ENCODE measurements at regions not wholly inside any gene's neighbourhood (a gene's known extent, or its start where the extent isn't known, plus 50 kb on each side); places are given as distances from the start of the nearest gene placed in this dataset.

- Histone ChIP-seq H3F3A (ENCODE audit: low read length, unreplicated experiment) (no peaks in the 10 kb centered on the region), H3K4me3 (ENCODE audit: low read length) (no peak overlapping the region), H3K36me3 (ENCODE audit: low read depth, low read length) (no peaks in the 10 kb centered on the region), H3K9me3 (ENCODE audit: low read length) (no peaks in the 10 kb centered on the region), H2AFZ (ENCODE audit: low read length) (no peak overlapping the region), H3K9me2 (replicated peaks; ENCODE audit: low read length) (no peaks in the 10 kb centered on the region), H4K20me1 (ENCODE audit: low read length) (no peaks in the 10 kb centered on the region), H3K79me2 (ENCODE audit: low read length) (no peaks in the 10 kb centered on the region), H3K27ac (ENCODE audit: low read length) (no peak overlapping the region), H3K9ac (ENCODE audit: low read length) (no peak overlapping the region), H3K4me2 (ENCODE audit: low read length) (no peak overlapping the region), H3K27me3 (ENCODE audit: low read length) (peaks cover 56% of the 10 kb centered on the region), H3K4me1 (ENCODE audit: insufficient read depth, low read length) (peaks cover 9% of the 10 kb centered on the region)
- DNase-seq, result no peak
- intact Hi-C loops (cut with micrococcal nuclease), result no loop called here
- no TSS peak for BruUV-seq (replicated peaks)
- POLR2A ChIA-PET (ENCODE audit: unreplicated experiment), result no interaction called here
- CTCF ChIA-PET, result no interaction called here
- no peak for ATAC-seq
- TF ChIP-seq CTCF (conservative IDR thresholded peaks at IDR 0.05; ENCODE audit: low read depth, low read length), result no peak
- TF ChIP-seq EZH2phosphoT487 (IDR thresholded peaks at IDR 0.05; ENCODE audit: borderline replicate concordance, low read length), result no peak
- no peak for TF ChIP-seq EZH2 (IDR thresholded peaks at IDR 0.05; ENCODE audit: low read length, unreplicated experiment)
Measured at GRCh38 chr20:51158226-51158625, 135.3 kb upstream of the KCNG1 start.

- Histone ChIP-seq H3K9ac (ENCODE audit: low read length) (no peak overlapping the region), H2AFZ (ENCODE audit: low read length) (no peak overlapping the region), H4K20me1 (ENCODE audit: low read length) (no peaks in the 10 kb centered on the region), H3F3A (ENCODE audit: low read length, unreplicated experiment) (no peaks in the 10 kb centered on the region), H3K9me3 (ENCODE audit: low read length) (no peaks in the 10 kb centered on the region), H3K9me2 (replicated peaks; ENCODE audit: low read length) (no peaks in the 10 kb centered on the region), H3K27me3 (ENCODE audit: low read length) (peaks cover 60% of the 10 kb centered on the region), H3K27ac (ENCODE audit: low read length) (no peak overlapping the region), H3K4me3 (ENCODE audit: low read length) (no peak overlapping the region), H3K4me1 (ENCODE audit: insufficient read depth, low read length) (peaks cover 9% of the 10 kb centered on the region), H3K36me3 (ENCODE audit: low read depth, low read length) (no peaks in the 10 kb centered on the region), H3K4me2 (ENCODE audit: low read length) (no peak overlapping the region), H3K79me2 (ENCODE audit: low read length) (no peaks in the 10 kb centered on the region)
- intact Hi-C loops (cut with micrococcal nuclease), result no loop called here
- ChIA-PET CTCF (no interaction called here), POLR2A (ENCODE audit: unreplicated experiment) (no interaction called here)
- DNase-seq (no peak), ATAC-seq (no peak)
- TF ChIP-seq CTCF (conservative IDR thresholded peaks at IDR 0.05; ENCODE audit: low read depth, low read length), result no peak
- no TSS peak for BruUV-seq (replicated peaks)
Measured at GRCh38 chr20:51156041-51156982, 133.4 kb upstream of the KCNG1 start.

Data from PC-3 (cell line).